NOMO-1 (cell line): ENCODE measurements at regions not wholly inside any gene's neighbourhood (a gene's known extent, or its start where the extent isn't known, plus 50 kb on each side); places are given as distances from the start of the nearest gene placed in this dataset.

ENCODE experiments used
- DNase-seq, 2 experiments: peaks; one replicate each; lab custom pipeline; 2025; ENCODE audit not compliant: unreplicated experiment in 2 of 2; lab: John Stamatoyannopoulos, UW

GRCh38 chr2:117492209-117492851 is 322.2 kb upstream of the DDX18 start:
- DNase-seq: no peak

GRCh38 chr2:117500721-117501120 is 313.8 kb upstream of the DDX18 start:
- DNase-seq: no peak

- no peak for DNase-seq
Measured at GRCh38 chr2:117502121-117502520, 312.4 kb upstream of the DDX18 start.

DNA sequence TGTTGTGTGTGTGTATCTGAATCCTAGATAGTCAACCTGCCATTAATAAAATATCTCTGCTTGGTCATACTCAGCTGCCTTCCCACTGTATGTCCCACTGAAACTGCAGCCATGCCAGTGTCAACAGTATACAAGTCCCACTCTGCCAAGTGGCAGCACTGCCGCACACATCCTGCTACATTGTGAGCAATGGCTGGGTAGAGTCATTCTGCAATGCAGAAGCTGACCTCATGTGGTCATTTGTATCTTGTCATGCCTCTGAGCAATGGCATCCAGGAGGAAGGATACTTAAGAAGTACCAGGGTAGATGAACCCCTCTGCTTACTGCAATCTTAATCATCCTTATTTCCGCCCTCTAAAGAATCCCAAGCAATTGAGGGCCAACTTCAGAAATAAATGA is 302.2 kb upstream of the DDX18 start:
- DNase-seq: no peak

DNA sequence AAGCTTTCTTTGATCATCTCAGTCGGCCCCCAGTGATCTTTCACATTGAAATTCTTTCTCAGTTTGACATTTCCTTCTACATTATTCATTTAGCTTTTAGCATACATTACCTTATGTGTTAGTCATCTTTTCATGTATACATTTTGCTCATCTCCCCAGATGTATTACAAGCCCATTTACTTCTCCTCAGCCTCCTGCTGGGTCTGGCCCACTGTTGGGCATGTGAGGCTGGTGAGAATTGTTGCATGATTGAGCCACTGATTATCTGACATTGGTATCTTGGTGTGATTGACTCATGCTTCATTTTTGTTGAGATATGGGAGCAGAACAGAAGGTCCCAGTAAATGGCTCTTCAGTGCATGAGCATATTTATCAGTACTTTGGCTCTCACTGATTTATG is 300.1 kb upstream of the DDX18 start:
- DNase-seq: no peak

DNA sequence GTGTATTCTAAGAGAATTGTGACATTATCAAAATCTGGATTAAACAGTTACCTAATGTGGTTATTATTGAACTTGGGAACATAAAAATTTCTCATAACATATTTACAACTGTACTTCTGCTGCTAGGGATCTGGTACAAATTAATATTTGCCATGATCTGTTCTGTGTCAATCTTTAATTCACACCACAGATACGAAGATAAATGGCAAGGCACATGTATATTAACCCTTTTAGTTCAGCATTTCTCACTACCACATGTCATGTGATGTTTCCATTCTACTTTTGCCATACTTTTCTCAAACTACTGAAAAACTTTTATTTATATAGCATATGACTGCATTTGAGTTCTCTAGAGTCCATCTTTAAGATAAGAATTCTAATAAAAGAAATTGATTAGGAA is 295.3 kb upstream of the DDX18 start:
- DNase-seq: no peak

- no peak for DNase-seq
Measured at GRCh38 chr2:117519721-117520120, 294.8 kb upstream of the DDX18 start.

- no peak for DNase-seq
Measured at GRCh38 chr2:117523267-117523666, 291.2 kb upstream of the DDX18 start.

GRCh38 chr2:117523711-117524238 is 290.7 kb upstream of the DDX18 start:
- DNase-seq: no peak

GRCh38 chr2:117536139-117536538 is 278.4 kb upstream of the DDX18 start:
- DNase-seq: no peak

DNA sequence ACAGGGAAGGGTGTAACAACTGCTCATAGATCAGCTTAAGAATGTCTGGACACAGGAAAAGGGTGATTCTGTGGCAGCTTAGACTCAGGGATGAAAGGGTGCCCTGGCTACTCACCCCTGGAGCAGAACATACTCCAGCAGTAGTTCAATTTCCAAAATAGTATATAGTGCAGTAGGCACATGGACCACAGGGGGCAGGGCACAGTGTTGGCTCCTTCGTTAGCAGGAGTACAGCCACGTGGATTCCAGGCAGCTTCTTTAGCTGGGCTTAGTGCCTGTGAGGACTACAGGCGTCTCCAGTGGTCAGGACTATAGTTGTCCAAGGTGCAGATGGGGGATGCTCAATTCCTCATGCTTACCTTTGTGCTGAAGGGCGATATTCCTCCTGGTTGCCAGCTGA is 277.5 kb upstream of the DDX18 start:
- DNase-seq: no peak

- no peak for DNase-seq
Measured at GRCh38 chr2:117551858-117552257, 262.6 kb upstream of the DDX18 start.

- DNase-seq: no peak
Measured at GRCh38 chr2:117553448-117553847, 261.0 kb upstream of the DDX18 start.

GRCh38 chr2:117555965-117556364 is 258.5 kb upstream of the DDX18 start:
- no peak for DNase-seq

GRCh38 chr2:117557626-117558025 is 256.9 kb upstream of the DDX18 start:
- no peak for DNase-seq

GRCh38 chr2:117562654-117563053 is 251.8 kb upstream of the DDX18 start:
- DNase-seq: no peak

DNA sequence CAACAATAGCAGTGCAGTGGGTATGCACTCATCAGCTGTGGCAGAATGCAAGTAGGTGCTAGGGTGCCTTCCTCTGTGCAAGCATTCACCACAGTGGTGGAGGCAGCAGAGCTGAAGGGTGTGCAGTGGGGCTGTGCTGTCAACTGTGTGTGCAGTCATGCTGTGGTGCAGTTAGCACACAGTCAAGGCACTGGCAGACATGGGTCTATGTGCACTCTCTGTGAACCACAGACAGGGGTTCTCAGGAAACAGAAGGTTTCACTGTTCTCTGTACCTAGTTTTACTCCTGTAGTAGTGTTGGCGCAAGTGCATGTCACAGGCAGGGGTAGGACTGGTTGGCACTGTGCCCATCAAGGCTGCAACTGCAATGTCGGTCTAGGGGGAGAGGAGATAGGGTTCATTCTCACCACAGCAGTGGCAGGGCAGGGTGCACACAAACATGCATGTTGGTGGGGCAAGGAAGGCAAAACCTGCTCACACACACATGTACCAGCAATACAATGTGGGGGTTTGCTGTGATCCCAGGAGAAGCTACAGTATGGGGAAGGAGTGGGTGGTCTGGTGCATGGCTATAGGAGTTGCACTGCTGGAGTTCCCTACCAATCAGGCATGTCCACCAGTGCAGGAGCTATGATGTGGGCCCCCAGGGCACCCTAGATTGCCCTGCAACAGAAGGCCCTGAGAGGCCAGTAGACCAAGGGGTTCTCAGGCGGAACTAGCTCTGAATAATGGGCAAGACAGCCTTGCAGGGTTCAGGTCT is 242.7 kb upstream of the DDX18 start:
- DNase-seq: no peak

DNA sequence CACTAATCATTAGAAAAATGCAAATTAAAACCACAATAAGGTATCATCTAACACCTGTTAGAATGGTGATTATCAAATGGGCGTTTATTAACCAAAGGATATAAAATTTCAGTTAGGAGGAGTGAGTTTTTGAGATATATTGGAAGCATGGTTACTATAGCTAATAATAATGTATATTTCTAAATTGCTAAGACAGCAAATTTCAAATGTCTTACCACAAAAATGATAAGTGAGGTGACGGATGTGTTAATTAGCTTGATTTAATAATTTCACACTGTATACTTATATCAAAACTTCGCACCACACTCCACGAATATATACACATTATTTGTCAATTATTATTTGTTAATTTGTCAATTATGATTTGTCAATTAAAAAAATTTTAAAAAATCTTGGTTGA is 227.2 kb upstream of the DDX18 start:
- DNase-seq: no peak

DNA sequence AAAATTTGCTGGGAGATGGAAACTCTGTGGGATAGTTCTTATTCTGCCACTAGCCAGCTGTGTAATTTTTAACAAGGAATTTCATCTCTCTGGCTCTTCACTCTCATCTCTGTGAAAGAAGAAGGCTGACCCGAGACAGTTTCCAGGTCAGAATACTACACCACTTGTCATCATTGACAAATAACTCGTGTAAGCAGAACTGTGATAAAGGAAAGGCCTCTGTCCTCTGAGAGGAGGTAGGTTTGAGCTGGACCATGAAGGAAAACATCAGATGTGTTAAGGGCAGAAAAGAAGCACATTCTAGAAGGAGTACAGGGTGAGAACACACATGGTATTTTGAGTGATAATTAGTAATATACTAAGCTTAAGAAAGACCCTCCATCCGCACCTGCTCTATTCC is 211.4 kb upstream of the DDX18 start:
- DNase-seq: no peak

DNA sequence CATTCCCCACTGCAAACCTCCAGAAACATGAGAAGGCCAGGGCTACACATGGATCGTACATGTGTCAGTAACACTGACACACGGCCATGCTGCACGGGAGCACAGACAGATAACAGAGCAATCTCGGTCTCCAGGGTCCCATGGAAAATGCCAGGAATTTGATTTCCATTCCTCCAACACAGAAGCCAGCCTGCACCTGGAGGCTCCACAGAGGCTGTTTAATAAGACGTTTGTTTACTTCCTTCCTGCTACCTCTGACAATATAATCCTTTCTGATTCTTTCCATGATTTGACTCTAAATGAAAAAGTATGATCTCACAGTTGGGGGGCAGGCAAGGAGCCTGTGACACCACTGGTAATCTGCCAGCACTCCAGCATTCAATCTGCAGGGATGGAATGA is 210.9 kb upstream of the DDX18 start:
- DNase-seq: no peak

GRCh38 chr2:117607202-117607601 is 207.3 kb upstream of the DDX18 start:
- no peak for DNase-seq

GRCh38 chr2:117613101-117613500 is 201.4 kb upstream of the DDX18 start:
- DNase-seq: no peak
